Hepatocyte (in vitro differentiated cells): ENCODE measurements at regions not wholly inside any gene's neighbourhood (a gene's known extent, or its start where the extent isn't known, plus 50 kb on each side); places are given as distances from the start of the nearest gene placed in this dataset.
A peak's percentile ranks its signal among the peaks of the same experiment; 100 is the strongest.

Experiments used
- DNase-seq: peaks from one replicate; pipeline ENCODE4 v3.0.0-alpha.2; 2016; ENCODE audit warnings: low spot score
- H2AFZ ChIP-seq: fragments of 200-600 bp; sonication (generic); 2 replicates; pipeline ENCODE4 v1.6.0; 2016; ENCODE audit warnings: antibody characterized with exemption, mild to moderate bottlenecking
- H3K27ac ChIP-seq: fragments of 200-600 bp; sonication (generic); 2 replicates; pipeline ENCODE4 v1.5.1; 2016; ENCODE audit warnings: mild to moderate bottlenecking
- H3K27me3 ChIP-seq: fragments of 200-600 bp; sonication (generic); 2 replicates; pipeline ENCODE4 v1.6.1; 2016
- H3K36me3 ChIP-seq: fragments of 200-600 bp; sonication (generic); replicated peaks from 2 replicates; pipeline ENCODE4 v1.5.1; 2016; ENCODE audit warnings: low read depth; ENCODE audit not compliant: insufficient read depth
- H3K4me1 ChIP-seq: fragments of 200-600 bp; sonication (generic); 2 replicates; pipeline ENCODE4 v1.5.1; 2016; ENCODE audit warnings: mild to moderate bottlenecking, moderate library complexity; ENCODE audit not compliant: insufficient read depth
- H3K4me2 ChIP-seq: fragments of 200-600 bp; sonication (generic); 2 replicates; pipeline ENCODE4 v1.6.0; 2016
- H3K4me3 ChIP-seq: fragments of 200-600 bp; sonication (generic); 2 replicates; pipeline ENCODE4 v1.5.1; 2016; ENCODE audit warnings: mild to moderate bottlenecking
- H3K79me2 ChIP-seq: fragments of 200-600 bp; sonication (generic); 2 replicates; pipeline ENCODE4 v1.6.0; 2017; ENCODE audit warnings: mild to moderate bottlenecking
- H3K9me2 ChIP-seq: fragments of 200-600 bp; sonication (generic); replicated peaks from 2 replicates; pipeline ENCODE4 v1.6.0; 2017; ENCODE audit warnings: mild to moderate bottlenecking; ENCODE audit not compliant: insufficient read depth
- H3K9me3 ChIP-seq: fragments of 200-600 bp; sonication (generic); 2 replicates; pipeline ENCODE4 v1.5.1; 2016; ENCODE audit warnings: low read depth, mild to moderate bottlenecking
- H4K20me1 ChIP-seq: fragments of 200-600 bp; sonication (generic); 2 replicates; pipeline ENCODE4 v1.6.0; 2016; ENCODE audit warnings: mild to moderate bottlenecking; ENCODE audit not compliant: insufficient read depth, poor library complexity, severe bottlenecking
- EZH2 ChIP-seq: fragments of 200-600 bp; sonication (generic); IDR thresholded peaks from 2 replicates; pipeline ENCODE4 v1.6.1; 2016; ENCODE audit warnings: antibody characterized with exemption, mild to moderate bottlenecking, borderline replicate concordance
- EZH2phosphoT487 ChIP-seq: fragments of 200-600 bp; sonication (generic); IDR thresholded peaks from one replicate; pipeline ENCODE4 v1.6.1; 2018; ENCODE audit warnings: antibody characterized with exemption, mild to moderate bottlenecking, low read depth, moderate library complexity; ENCODE audit not compliant: unreplicated experiment, severe bottlenecking
- WGBS: methylation state at CpG from one replicate; pipeline ENCODE4 v1.1.6; 2016; ENCODE audit warnings: low lambda C conversion rate; ENCODE audit errors: missing lambda C conversion rate; 5-methylcytosine and 5-hydroxymethylcytosine counted together
- TF ChIP-seq, protein P1 (sequence below): fragments of 200-600 bp; sonication (generic); IDR thresholded peaks from 2 replicates; pipeline ENCODE4 v1.5.1; 2016; ENCODE audit warnings: antibody characterized with exemption, mild to moderate bottlenecking; ENCODE audit not compliant: poor library complexity

DNA sequence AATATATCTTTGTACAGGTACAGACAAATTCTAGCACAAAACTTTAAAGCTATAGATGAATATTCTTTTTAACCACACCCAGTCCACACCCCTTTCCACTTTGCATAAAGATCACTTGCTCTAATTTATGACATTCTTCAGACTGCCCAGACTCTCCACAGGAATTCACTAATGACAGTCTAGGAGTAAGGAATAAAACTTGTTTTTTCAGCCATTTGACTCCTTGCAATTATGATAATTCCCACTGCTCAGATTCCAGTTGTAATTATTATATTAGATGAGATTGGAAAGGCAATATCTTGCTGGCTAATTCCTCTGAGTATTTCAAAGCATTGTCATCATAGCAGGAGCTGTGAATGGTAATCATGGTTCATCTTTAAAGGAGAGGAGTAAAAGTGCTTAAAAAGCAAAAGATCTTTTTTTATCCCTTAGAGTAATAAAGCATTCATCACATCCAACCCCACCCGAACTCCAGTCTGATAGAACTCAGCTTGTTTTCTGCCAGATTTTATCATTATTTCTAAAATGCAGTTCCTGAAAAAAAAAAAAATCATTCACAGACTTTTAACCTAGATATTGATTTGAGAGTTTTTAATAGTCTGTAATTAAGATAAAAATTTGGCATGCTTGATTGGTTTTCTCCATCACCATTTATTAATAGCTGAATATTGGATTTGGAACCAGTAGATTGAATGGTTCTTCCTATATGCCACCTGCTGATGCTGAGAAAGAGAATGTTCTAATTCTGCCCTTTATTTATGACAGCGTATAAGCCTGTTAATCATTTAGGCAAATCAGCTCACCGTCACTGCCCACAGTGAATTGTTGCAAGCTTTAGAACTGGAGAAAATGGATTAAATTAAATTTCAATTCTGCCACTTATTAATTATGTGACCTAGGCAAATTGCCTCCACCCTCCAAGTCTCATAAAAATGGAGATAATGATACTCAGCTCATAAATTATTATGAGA, 93.9 kb upstream of the RASSF8 start:
- Histone ChIP-seq H4K20me1 (no peaks in the 10 kb centered on the region), H3K79me2 (no peaks in the 10 kb centered on the region), H3K9me3 (no peaks in the 10 kb centered on the region), H3K4me1 (peaks cover 8% of the 10 kb centered on the region), H3K9me2 (no peaks in the 10 kb centered on the region), H3K27me3 (no peaks in the 10 kb centered on the region), H3K27ac (no peak overlapping the region), H3K36me3 (no peaks in the 10 kb centered on the region), H2AFZ (no peak overlapping the region), H3K4me2 (no peak overlapping the region), H3K4me3 (no peak overlapping the region)
- 81% methylated on average over 3 of the region's 3 CpGs for WGBS
- no peak for DNase-seq
- no peak for TF ChIP-seq EZH2phosphoT487
- no peak for TF ChIP-seq EZH2
- TF ChIP-seq, protein P1, sequence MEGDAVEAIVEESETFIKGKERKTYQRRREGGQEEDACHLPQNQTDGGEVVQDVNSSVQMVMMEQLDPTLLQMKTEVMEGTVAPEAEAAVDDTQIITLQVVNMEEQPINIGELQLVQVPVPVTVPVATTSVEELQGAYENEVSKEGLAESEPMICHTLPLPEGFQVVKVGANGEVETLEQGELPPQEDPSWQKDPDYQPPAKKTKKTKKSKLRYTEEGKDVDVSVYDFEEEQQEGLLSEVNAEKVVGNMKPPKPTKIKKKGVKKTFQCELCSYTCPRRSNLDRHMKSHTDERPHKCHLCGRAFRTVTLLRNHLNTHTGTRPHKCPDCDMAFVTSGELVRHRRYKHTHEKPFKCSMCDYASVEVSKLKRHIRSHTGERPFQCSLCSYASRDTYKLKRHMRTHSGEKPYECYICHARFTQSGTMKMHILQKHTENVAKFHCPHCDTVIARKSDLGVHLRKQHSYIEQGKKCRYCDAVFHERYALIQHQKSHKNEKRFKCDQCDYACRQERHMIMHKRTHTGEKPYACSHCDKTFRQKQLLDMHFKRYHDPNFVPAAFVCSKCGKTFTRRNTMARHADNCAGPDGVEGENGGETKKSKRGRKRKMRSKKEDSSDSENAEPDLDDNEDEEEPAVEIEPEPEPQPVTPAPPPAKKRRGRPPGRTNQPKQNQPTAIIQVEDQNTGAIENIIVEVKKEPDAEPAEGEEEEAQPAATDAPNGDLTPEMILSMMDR: no peak

DNA sequence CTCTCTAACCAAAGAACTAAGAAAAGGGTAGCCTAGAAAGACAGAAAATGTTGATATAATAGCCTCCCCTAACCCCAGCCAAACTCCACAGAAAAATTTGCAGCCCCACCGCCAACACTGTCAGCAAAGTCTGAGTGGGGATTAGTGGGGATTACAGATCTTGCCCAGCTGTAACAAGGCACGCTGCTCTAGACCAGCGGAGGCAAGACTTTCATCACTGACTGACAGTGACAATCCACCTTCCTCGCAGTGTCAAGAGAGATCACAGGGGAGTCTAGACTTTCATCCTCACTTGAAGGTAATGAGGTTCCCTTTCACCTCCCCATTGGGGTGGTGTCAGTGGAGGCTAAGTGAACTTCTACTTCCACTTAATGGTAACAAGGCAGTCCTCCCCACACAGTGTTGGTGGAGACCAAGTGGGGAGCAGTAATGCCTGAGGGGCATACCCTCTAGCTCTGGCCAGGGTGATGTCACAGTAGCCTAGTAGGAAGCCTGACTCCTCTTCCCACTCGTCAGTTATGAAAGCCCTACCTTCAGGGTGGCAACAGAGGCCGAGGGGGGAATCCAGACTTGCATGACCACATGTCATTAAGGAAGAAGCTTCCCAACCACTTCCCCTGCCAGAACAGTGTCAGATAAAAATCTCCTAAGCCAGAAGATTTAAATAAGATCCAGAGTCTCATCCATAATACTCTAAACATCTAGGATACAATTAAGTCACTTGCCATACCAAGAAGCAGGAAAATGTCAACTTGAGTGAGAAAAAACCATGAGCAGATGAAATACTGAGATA, 91.7 kb upstream of the RASSF8 start:
- Histone ChIP-seq H3K36me3 (no peaks in the 10 kb centered on the region), H3K9me3 (no peaks in the 10 kb centered on the region), H3K4me1 (peaks cover 8% of the 10 kb centered on the region), H3K9me2 (no peaks in the 10 kb centered on the region), H3K27me3 (no peaks in the 10 kb centered on the region), H3K4me3 (no peak overlapping the region), H3K4me2 (no peak overlapping the region), H3K27ac (peak overlapping the region; percentile 46), H4K20me1 (no peaks in the 10 kb centered on the region), H3K79me2 (no peaks in the 10 kb centered on the region), H2AFZ (no peak overlapping the region)
- no peak for TF ChIP-seq EZH2phosphoT487
- no peak for TF ChIP-seq EZH2
- TF ChIP-seq, protein P1: no peak
- no peak for DNase-seq
- WGBS: 50% methylated on average over 6 of the region's 6 CpGs

DNA sequence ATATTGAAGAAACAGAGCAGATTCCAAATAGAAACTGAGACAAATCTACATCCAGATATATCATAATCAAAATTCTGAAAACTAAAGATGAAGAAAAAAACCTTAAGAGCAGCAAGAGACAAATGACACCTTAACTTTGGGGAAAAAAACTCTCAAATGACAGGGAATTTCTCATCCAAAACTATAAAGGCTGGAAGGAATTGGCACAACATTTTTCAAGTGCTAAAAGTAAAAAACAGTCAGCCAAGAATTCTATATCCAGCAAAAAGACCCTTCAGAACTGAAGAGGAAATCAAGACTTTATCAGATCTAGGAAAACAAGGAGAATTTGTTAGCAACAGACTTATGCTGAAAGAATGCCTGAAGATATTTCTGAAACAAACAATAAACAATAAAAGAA, 90.3 kb upstream of the RASSF8 start:
- Histone ChIP-seq H3K27me3 (no peaks in the 10 kb centered on the region), H3K27ac (no peak overlapping the region), H2AFZ (no peak overlapping the region), H3K4me2 (no peak overlapping the region), H3K9me3 (no peaks in the 10 kb centered on the region), H3K4me1 (peaks cover 8% of the 10 kb centered on the region), H3K9me2 (no peaks in the 10 kb centered on the region), H3K4me3 (no peak overlapping the region), H3K79me2 (no peaks in the 10 kb centered on the region), H3K36me3 (no peaks in the 10 kb centered on the region), H4K20me1 (no peaks in the 10 kb centered on the region)
- no peak for TF ChIP-seq EZH2phosphoT487
- no peak for TF ChIP-seq EZH2
- TF ChIP-seq, protein P1: no peak
- no peak for DNase-seq
